ENCODE measurements at regions not wholly inside any gene's neighbourhood (a gene's known extent, or its start where the extent isn't known, plus 50 kb on each side); places are given as distances from the start of the nearest gene placed in this dataset.
"Not testable (repeated sequence)": the region's sequence is repeated elsewhere in the genome, so short reads cannot be mapped to it uniquely, and the experiment has no call there.

GRCh38 chr2:75846683-75847190 is 136.0 kb upstream of the GCFC2 start:
- H3K4me2 ChIP-seq (ENCODE audit: low read depth, low read length, poor library complexity, severe bottlenecking), result no peak overlapping the region
- no peaks in the 10 kb centered on the region for H3K9me3 ChIP-seq (ENCODE audit: insufficient read depth, low read depth, low read length)
- no peak overlapping the region for H2AFZ ChIP-seq (ENCODE audit: low read length)
- no peaks in the 10 kb centered on the region for H3K4me1 ChIP-seq (ENCODE audit: insufficient read depth, low read length, poor library complexity, severe bottlenecking)
- H3K9me2 ChIP-seq (replicated peaks; ENCODE audit: low read depth, low read length), result no peaks in the 10 kb centered on the region
- H3K9ac ChIP-seq (ENCODE audit: low read depth, low read length, poor library complexity, severe bottlenecking), result no peak overlapping the region
- no peaks in the 10 kb centered on the region for H3K36me3 ChIP-seq (ENCODE audit: insufficient read depth, low read length)
- no peaks in the 10 kb centered on the region for H3F3A ChIP-seq (ENCODE audit: low read depth)
- H4K20me1 ChIP-seq (ENCODE audit: insufficient read depth, low read length, poor library complexity, severe bottlenecking), result no peaks in the 10 kb centered on the region
- H3K79me2 ChIP-seq (ENCODE audit: insufficient read depth, low read length), result no peaks in the 10 kb centered on the region
- no peak for TF ChIP-seq CTCF (conservative IDR thresholded peaks at IDR 0.05; ENCODE audit: low read length)
- TF ChIP-seq EZH2phosphoT487 (IDR thresholded peaks at IDR 0.05; ENCODE audit: borderline replicate concordance), result no peak
- no peak overlapping the region for H3K4me3 ChIP-seq (ENCODE audit: low read length, poor library complexity, severe bottlenecking)
- no peaks in the 10 kb centered on the region for H3K27me3 ChIP-seq (ENCODE audit: insufficient read depth, low read length, poor library complexity, severe bottlenecking)

GRCh38 chr2:75844651-75845050 is 133.9 kb upstream of the GCFC2 start:
- no peak overlapping the region for H3K4me2 ChIP-seq (ENCODE audit: low read depth, low read length, poor library complexity, severe bottlenecking)
- H3K4me3 ChIP-seq (ENCODE audit: low read length, poor library complexity, severe bottlenecking), result no peak overlapping the region
- no peaks in the 10 kb centered on the region for H3K27me3 ChIP-seq (ENCODE audit: insufficient read depth, low read length, poor library complexity, severe bottlenecking)
- no peak for TF ChIP-seq EZH2phosphoT487 (IDR thresholded peaks at IDR 0.05; ENCODE audit: borderline replicate concordance)
- no peak for TF ChIP-seq CTCF (conservative IDR thresholded peaks at IDR 0.05; ENCODE audit: low read length)
- H3K9me3 ChIP-seq (ENCODE audit: insufficient read depth, low read depth, low read length), result no peaks in the 10 kb centered on the region
- H3K9ac ChIP-seq (ENCODE audit: low read depth, low read length, poor library complexity, severe bottlenecking), result no peak overlapping the region
- no peak overlapping the region for H2AFZ ChIP-seq (ENCODE audit: low read length)
- no peaks in the 10 kb centered on the region for H3K9me2 ChIP-seq (replicated peaks; ENCODE audit: low read depth, low read length)
- no peaks in the 10 kb centered on the region for H3K79me2 ChIP-seq (ENCODE audit: insufficient read depth, low read length)
- no peaks in the 10 kb centered on the region for H3F3A ChIP-seq (ENCODE audit: low read depth)
- no peaks in the 10 kb centered on the region for H3K36me3 ChIP-seq (ENCODE audit: insufficient read depth, low read length)
- H4K20me1 ChIP-seq (ENCODE audit: insufficient read depth, low read length, poor library complexity, severe bottlenecking), result no peaks in the 10 kb centered on the region
- H3K4me1 ChIP-seq (ENCODE audit: insufficient read depth, low read length, poor library complexity, severe bottlenecking), result no peaks in the 10 kb centered on the region

DNA sequence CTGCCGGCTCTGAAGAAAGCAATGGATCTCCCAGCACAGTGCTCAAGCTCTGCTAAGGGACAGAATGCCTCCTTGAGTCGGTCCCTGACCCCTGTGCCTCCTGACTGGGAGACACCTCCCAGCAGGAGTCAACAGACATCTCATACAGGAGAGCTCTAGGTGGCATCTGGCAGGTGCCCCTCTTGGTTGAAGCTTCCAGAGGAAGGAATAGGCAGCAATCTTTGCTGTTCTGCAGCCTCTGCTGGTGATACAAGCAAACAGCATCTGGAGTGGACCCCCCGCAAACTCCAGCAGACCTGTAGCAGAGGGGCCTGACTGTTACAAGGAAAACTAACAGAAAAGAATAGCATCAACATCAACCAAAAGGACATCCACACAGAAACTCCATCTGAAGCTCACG is 123.9 kb upstream of the GCFC2 start:
- H3K4me3 ChIP-seq (ENCODE audit: low read length, poor library complexity, severe bottlenecking); H3K79me2 ChIP-seq (ENCODE audit: insufficient read depth, low read length); H3K9me3 ChIP-seq (ENCODE audit: insufficient read depth, low read depth, low read length); H3F3A ChIP-seq (ENCODE audit: low read depth); H3K9me2 ChIP-seq (replicated peaks; ENCODE audit: low read depth, low read length); H3K4me1 ChIP-seq (ENCODE audit: insufficient read depth, low read length, poor library complexity, severe bottlenecking); H3K27me3 ChIP-seq (ENCODE audit: insufficient read depth, low read length, poor library complexity, severe bottlenecking); H3K36me3 ChIP-seq (ENCODE audit: insufficient read depth, low read length); H3K4me2 ChIP-seq (ENCODE audit: low read depth, low read length, poor library complexity, severe bottlenecking); H4K20me1 ChIP-seq (ENCODE audit: insufficient read depth, low read length, poor library complexity, severe bottlenecking); H3K9ac ChIP-seq (ENCODE audit: low read depth, low read length, poor library complexity, severe bottlenecking); H2AFZ ChIP-seq (ENCODE audit: low read length): not testable (repeated sequence)

GRCh38 chr2:75833386-75833785 is 122.7 kb upstream of the GCFC2 start:
- Histone ChIP-seq H3K4me2 (ENCODE audit: low read depth, low read length, poor library complexity, severe bottlenecking) (no peak overlapping the region), H3K9me2 (replicated peaks; ENCODE audit: low read depth, low read length) (no peaks in the 10 kb centered on the region), H3K27me3 (ENCODE audit: insufficient read depth, low read length, poor library complexity, severe bottlenecking) (no peaks in the 10 kb centered on the region), H3K4me3 (ENCODE audit: low read length, poor library complexity, severe bottlenecking) (no peak overlapping the region), H3K9me3 (ENCODE audit: insufficient read depth, low read depth, low read length) (no peaks in the 10 kb centered on the region), H3K79me2 (ENCODE audit: insufficient read depth, low read length) (no peaks in the 10 kb centered on the region), H3K4me1 (ENCODE audit: insufficient read depth, low read length, poor library complexity, severe bottlenecking) (no peaks in the 10 kb centered on the region), H3F3A (ENCODE audit: low read depth) (no peaks in the 10 kb centered on the region), H2AFZ (ENCODE audit: low read length) (no peak overlapping the region), H3K9ac (ENCODE audit: low read depth, low read length, poor library complexity, severe bottlenecking) (no peak overlapping the region), H3K36me3 (ENCODE audit: insufficient read depth, low read length) (no peaks in the 10 kb centered on the region), H4K20me1 (ENCODE audit: insufficient read depth, low read length, poor library complexity, severe bottlenecking) (no peaks in the 10 kb centered on the region)
- TF ChIP-seq EZH2phosphoT487 (IDR thresholded peaks at IDR 0.05; ENCODE audit: borderline replicate concordance), result no peak
- no peak for TF ChIP-seq CTCF (conservative IDR thresholded peaks at IDR 0.05; ENCODE audit: low read length)
